ENCODE measurements at regions not wholly inside any gene's neighbourhood (a gene's known extent, or its start where the extent isn't known, plus 50 kb on each side); places are given as distances from the start of the nearest gene placed in this dataset.

GRCh38 chr4:81620442-81620841 lies 148.7 kb upstream of the RASGEF1B start:
- TF ChIP-seq CTCF (IDR thresholded peaks at IDR 0.05) (no peak), REST (IDR thresholded peaks at IDR 0.05; ENCODE audit: insufficient read depth in 1 of 2, low read depth in 2 of 2, low read length in 1 of 2) (no peak), TCF7L2 (IDR thresholded peaks at IDR 0.05; ENCODE audit: low read depth, low read length) (no peak), POLR2AphosphoS5 (IDR thresholded peaks at IDR 0.05; ENCODE audit: low read depth, low read length) (no peak), SIN3A (IDR thresholded peaks at IDR 0.05; ENCODE audit: borderline replicate concordance, insufficient read depth, low read depth, low read length) (no peak)

Measured in Panc1 (cell line).